ENCODE measurements at regions not wholly inside any gene's neighbourhood (a gene's known extent, or its start where the extent isn't known, plus 50 kb on each side); places are given as distances from the start of the nearest gene placed in this dataset.

GRCh38 chr11:112394304-112394703, 133.6 kb upstream of the PLET1 start:
- TF ChIP-seq POLR2AphosphoS5 (IDR thresholded peaks at IDR 0.05; ENCODE audit: low read depth, low read length) = no peak
- no peak for TF ChIP-seq FOXP2 (optimal IDR thresholded peaks at IDR 0.05; ENCODE audit: borderline replicate concordance, extremely low read depth, extremely low read length, insufficient read depth)
